ENCODE measurements at regions not wholly inside any gene's neighbourhood (a gene's known extent, or its start where the extent isn't known, plus 50 kb on each side); places are given as distances from the start of the nearest gene placed in this dataset.
"Not testable (repeated sequence)": the region's sequence is repeated elsewhere in the genome, so short reads cannot be mapped to it uniquely, and the experiment has no call there.

- no peak for TF ChIP-seq CTCF (IDR thresholded peaks at IDR 0.05)
- Histone ChIP-seq H3K9ac (ENCODE audit: low read depth in 2 of 2, low read length in 2 of 2) (no peak overlapping the region), H3K36me3 (no peaks in the 10 kb centered on the region), H3K4me1 (no peaks in the 10 kb centered on the region), H3K27ac (no peak overlapping the region), H3K9me3 (no peaks in the 10 kb centered on the region), H3K4me3 (no peak overlapping the region), H3K27me3 (no peaks in the 10 kb centered on the region)
- no peak for DNase-seq
- intact Hi-C loops (cut with DNase I): no loop called here
Measured at GRCh38 chr13:33659466-33659865, 158.5 kb upstream of the RFC3 start.

GRCh38 chr13:33659894-33660293 is 158.1 kb upstream of the RFC3 start:
- Histone ChIP-seq H3K4me3 (no peak overlapping the region), H3K4me1 (no peaks in the 10 kb centered on the region), H3K9me3 (no peaks in the 10 kb centered on the region), H3K36me3 (no peaks in the 10 kb centered on the region), H3K27me3 (no peaks in the 10 kb centered on the region), H3K27ac (no peak overlapping the region), H3K9ac (ENCODE audit: low read depth in 2 of 2, low read length in 2 of 2) (no peak overlapping the region)
- TF ChIP-seq CTCF (IDR thresholded peaks at IDR 0.05): no peak
- DNase-seq: no peak
- intact Hi-C loops (cut with DNase I): no loop called here

- H3K4me1 ChIP-seq: no peaks in the 10 kb centered on the region
- no peak for TF ChIP-seq CTCF (IDR thresholded peaks at IDR 0.05)
- H3K27ac ChIP-seq: no peak overlapping the region
- no peak overlapping the region for H3K9ac ChIP-seq (ENCODE audit: low read depth in 2 of 2, low read length in 2 of 2)
- intact Hi-C loops (cut with DNase I): no loop called here
- no peak for DNase-seq
- no peaks in the 10 kb centered on the region for H3K9me3 ChIP-seq
- no peaks in the 10 kb centered on the region for H3K36me3 ChIP-seq
- no peaks in the 10 kb centered on the region for H3K27me3 ChIP-seq
- H3K4me3 ChIP-seq: no peak overlapping the region
Measured at GRCh38 chr13:33662392-33662791, 155.6 kb upstream of the RFC3 start.

GRCh38 chr13:33665626-33666175 is 152.2 kb upstream of the RFC3 start:
- H3K9me3 ChIP-seq: no peaks in the 10 kb centered on the region
- H3K4me1 ChIP-seq: no peaks in the 10 kb centered on the region
- intact Hi-C loops (cut with DNase I): no loop called here
- H3K4me3 ChIP-seq: no peak overlapping the region
- H3K36me3 ChIP-seq: no peaks in the 10 kb centered on the region
- no peak overlapping the region for H3K9ac ChIP-seq (ENCODE audit: low read depth in 2 of 2, low read length in 2 of 2)
- no peaks in the 10 kb centered on the region for H3K27me3 ChIP-seq
- no peak for DNase-seq
- no peak overlapping the region for H3K27ac ChIP-seq
- no peak for TF ChIP-seq CTCF (IDR thresholded peaks at IDR 0.05)

GRCh38 chr13:33671560-33671959 is 146.4 kb upstream of the RFC3 start:
- TF ChIP-seq CTCF (IDR thresholded peaks at IDR 0.05): no peak
- no peaks in the 10 kb centered on the region for H3K4me1 ChIP-seq
- H3K4me3 ChIP-seq: no peak overlapping the region
- DNase-seq: no peak
- no peak overlapping the region for H3K27ac ChIP-seq
- intact Hi-C loops (cut with DNase I): no loop called here
- no peaks in the 10 kb centered on the region for H3K9me3 ChIP-seq
- no peak overlapping the region for H3K9ac ChIP-seq (ENCODE audit: low read depth in 2 of 2, low read length in 2 of 2)
- H3K27me3 ChIP-seq: no peaks in the 10 kb centered on the region
- H3K36me3 ChIP-seq: no peaks in the 10 kb centered on the region

- H3K4me1 ChIP-seq; H3K9me3 ChIP-seq; H3K4me3 ChIP-seq; DNase-seq; H3K36me3 ChIP-seq; intact Hi-C loops (cut with DNase I); H3K27me3 ChIP-seq; H3K9ac ChIP-seq (ENCODE audit: low read depth in 2 of 2, low read length in 2 of 2); H3K27ac ChIP-seq: not testable (repeated sequence)
Measured at GRCh38 chr13:33672022-33672421, 145.9 kb upstream of the RFC3 start.
